ENCODE measurements at regions not wholly inside any gene's neighbourhood (a gene's known extent, or its start where the extent isn't known, plus 50 kb on each side); places are given as distances from the start of the nearest gene placed in this dataset.

GRCh38 chr6:103983011-103983410, 876.7 kb downstream of the HACE1 start:
- no peak for DNase-seq (ENCODE audit: low read depth in 2 of 3, low spot score in 2 of 3)

GRCh38 chr6:103982574-103982973, 877.1 kb downstream of the HACE1 start:
- no peak for DNase-seq (ENCODE audit: low read depth in 2 of 3, low spot score in 2 of 3)

GRCh38 chr6:103979308-103979707, 880.4 kb downstream of the HACE1 start:
- no peak for DNase-seq (ENCODE audit: low read depth in 2 of 3, low spot score in 2 of 3)

DNA sequence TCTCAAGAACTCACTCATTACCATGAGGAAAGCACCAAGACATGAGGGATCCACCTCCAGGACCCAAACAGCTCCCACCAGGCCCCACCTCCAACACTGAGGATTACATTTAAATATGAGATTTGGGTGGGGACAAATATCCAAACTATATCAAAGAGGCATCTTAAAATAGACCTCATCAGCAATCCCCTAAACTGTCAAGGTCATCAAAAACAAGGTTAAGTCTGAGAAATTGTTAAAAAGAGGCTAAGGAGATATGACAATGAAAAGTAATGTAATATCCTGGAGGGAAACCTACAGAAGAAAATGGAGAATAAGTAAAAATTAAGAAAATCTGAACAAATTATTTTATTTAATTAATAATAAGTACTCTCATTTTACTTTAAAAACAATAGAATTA, 922.3 kb downstream of the HACE1 start:
- DNase-seq (ENCODE audit: low read depth in 2 of 3, low spot score in 2 of 3) = no peak

DNA sequence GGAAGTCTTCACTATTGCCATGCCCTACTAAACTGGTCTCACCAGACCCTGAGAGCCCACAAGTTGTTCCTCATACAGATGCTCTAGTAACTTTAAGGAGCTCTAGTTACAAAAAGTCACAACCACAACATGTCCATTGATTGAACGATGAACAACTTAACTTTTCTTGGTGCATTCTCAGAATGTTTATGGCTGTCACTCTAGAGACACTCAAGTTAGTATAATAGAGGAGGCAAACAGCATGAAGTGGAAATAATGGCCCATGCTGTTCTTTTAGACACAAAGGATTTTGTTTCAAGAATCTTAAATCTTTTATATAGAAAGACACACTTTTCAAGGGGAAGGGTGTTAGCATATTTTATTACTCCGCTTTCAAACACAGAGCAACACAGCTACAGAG, 934.4 kb downstream of the HACE1 start:
- DNase-seq (ENCODE audit: low read depth in 2 of 3, low spot score in 2 of 3) = no peak

DNA sequence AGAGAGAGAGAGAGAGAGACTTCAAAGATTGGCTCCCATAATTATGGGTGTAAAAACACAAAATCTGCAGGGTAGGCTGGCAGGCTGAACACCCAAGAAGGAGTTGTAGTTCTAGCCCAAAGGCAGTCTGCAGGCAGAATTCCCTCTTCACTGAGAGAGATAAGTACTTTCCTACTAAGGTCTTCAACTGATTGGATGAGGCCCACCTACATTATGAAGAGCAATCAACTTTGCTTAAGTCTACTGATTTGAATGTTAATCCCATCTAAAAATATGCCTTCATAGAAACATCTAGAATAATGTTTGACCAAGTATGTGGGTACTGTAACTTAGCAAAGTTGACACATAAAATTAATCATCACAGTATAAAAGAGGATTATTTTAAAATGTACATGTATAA, 949.7 kb downstream of the HACE1 start:
- DNase-seq (ENCODE audit: low read depth in 2 of 3, low spot score in 2 of 3) = no peak

DNA sequence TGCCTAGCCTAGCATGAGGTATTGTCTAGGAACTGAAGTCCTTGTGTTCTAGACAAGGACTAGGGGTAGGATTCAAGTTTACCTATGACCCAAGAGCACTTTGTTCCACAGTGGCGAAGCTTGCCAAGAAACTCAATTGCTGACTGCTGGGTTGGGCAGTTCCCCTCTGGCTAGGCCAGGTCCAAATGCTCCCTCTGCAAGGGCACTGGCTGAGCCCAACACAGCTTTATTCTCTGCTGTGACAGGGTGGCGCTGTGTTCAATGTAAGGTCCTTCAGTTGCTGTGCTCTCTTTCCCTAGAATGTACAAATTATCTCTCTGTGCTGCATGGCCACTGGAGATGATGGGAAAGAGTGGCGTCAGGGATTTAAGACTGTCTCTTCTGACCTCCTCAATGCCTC, 950.8 kb downstream of the HACE1 start:
- no peak for DNase-seq (ENCODE audit: low read depth in 2 of 3, low spot score in 2 of 3)

DNA sequence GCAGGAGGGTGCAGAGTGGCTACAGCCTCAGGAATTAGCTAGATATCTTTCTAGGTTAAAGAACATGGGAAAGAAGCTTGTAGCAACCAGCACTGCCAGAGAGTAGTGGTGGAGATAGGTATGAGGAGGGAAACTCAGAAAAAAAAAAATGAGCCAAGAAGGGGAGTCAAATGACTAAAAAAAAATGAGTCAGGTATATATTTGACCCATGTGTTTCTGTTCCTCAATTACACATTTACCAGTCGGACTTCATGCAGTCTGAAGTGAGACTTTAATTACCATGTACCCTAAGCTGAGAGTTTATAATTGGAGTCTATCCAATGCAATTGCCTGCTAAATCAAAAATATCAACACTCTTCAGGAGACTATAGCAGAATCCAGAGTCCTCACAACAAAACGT, 964.6 kb downstream of the HACE1 start:
- DNase-seq (ENCODE audit: low read depth in 2 of 3, low spot score in 2 of 3) = no peak

DNA sequence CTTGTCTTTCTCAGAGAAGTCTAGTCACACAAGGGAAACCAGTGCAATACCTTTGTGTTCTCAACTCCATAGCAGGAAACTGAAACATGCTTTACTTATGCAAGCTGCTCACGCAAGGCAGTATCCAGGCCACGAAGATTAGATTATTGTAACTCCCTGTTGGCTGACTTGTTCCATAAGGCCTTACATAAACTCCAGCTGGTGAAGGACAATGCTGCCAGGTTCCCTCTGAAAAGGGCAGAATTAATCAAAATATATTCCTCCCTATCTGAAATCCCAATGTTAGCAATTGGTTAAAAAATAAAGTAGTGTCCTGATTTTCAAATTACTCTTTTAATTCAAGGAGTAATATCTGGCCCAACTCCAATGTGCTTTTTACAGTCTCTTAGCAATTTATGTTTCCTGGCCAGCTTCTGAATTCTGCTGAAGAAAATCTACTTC, 966.6 kb downstream of the HACE1 start:
- no peak for DNase-seq (ENCODE audit: low read depth in 2 of 3, low spot score in 2 of 3)

- DNase-seq (ENCODE audit: low read depth in 2 of 3, low spot score in 2 of 3) = no peak
Measured at GRCh38 chr6:103886951-103887350, 972.8 kb downstream of the HACE1 start.

- DNase-seq (ENCODE audit: low read depth in 2 of 3, low spot score in 2 of 3) = no peak
Measured at GRCh38 chr6:103885446-103885845, 974.3 kb downstream of the HACE1 start.

- no peak for DNase-seq (ENCODE audit: low read depth in 2 of 3, low spot score in 2 of 3)
Measured at GRCh38 chr6:103879800-103880199, 979.9 kb downstream of the HACE1 start.

DNA sequence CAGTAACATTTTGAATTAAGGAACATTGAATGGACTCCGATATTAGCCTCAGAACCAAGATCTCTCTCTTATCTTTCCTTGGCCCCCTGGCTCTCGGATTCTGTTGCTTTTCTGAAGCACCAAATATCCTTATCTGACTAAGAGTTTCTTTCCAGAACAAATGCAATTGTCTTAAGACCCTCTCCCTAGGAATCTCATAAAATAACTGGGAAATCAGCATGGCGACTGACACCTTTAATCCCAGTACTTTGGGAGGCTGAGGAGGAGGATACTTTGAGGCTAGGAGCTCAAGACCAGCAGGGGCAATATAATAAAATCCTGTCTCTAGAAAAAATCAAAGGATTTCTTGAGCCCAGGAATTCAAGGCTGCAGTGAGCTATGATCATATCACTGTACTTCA, 984.5 kb downstream of the HACE1 start:
- DNase-seq (ENCODE audit: low read depth in 2 of 3, low spot score in 2 of 3) = no peak

- DNase-seq (ENCODE audit: low read depth in 2 of 3, low spot score in 2 of 3) = no peak
Measured at GRCh38 chr6:103874575-103874974, 985.1 kb downstream of the HACE1 start.

GRCh38 chr6:103872678-103873077, 987.0 kb downstream of the HACE1 start:
- no peak for DNase-seq (ENCODE audit: low read depth in 2 of 3, low spot score in 2 of 3)

DNA sequence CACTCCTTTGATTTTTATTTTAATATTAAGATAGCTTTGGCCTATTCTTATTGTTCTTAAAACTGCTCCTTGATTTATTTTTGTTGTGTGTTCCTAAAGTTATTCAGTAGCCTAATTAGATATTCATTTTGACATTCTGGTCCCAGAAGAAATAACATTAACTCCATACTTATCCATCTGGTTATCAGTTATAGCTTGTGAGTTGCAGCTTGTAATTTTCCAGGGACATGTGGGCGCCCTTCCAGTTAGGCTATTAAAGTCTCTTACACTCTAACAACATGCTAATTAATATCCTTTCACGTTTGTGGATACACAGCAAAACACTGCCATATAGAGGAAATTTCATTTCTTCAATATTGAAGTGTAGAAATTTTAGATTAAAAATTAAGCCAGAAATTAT, 987.5 kb downstream of the HACE1 start:
- no peak for DNase-seq (ENCODE audit: low read depth in 2 of 3, low spot score in 2 of 3)

DNA sequence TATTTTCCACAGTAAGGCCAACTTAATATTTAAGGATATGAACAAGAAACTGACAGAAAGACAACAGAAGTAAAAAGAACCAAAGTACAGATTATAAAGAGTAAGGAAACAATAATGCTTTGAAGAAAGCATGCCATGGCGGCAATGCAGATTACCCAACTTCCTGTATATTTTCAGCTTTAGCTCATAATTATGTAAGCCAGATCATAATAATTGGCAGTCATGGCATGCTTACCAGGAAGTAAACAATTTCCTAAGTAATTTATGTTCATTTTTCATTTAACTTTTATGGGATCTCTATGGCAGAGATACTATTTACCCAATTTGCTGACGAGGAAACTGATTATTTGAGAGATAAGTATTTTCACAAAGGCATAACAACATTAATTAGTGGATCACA, 988.7 kb downstream of the HACE1 start:
- no peak for DNase-seq (ENCODE audit: low read depth in 2 of 3, low spot score in 2 of 3)

GRCh38 chr6:103862297-103862696, 997.4 kb downstream of the HACE1 start:
- DNase-seq (ENCODE audit: low read depth in 2 of 3, low spot score in 2 of 3) = no peak

- DNase-seq (ENCODE audit: low read depth in 2 of 3, low spot score in 2 of 3) = no peak
Measured at GRCh38 chr6:103858003-103858402, 1001.7 kb downstream of the HACE1 start.

DNA sequence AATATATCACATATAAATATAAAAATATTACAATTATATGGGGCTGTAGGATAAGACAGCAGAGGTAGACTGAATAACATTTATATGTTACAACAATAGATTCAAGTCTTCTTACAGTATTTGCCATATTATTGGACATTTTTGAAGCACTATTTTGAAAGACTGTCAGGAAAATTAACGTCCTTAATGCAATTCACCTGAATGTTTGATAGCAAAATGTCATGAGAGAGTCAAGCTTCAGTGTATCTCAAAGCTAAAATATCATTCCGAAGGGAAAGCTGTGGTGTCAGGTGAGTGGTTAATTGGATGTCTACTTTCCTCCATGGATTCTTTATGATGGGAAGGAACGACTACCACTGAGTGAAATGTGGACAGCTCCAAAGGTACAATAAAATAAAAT, 1004.0 kb downstream of the HACE1 start:
- no peak for DNase-seq (ENCODE audit: low read depth in 2 of 3, low spot score in 2 of 3)

DNA sequence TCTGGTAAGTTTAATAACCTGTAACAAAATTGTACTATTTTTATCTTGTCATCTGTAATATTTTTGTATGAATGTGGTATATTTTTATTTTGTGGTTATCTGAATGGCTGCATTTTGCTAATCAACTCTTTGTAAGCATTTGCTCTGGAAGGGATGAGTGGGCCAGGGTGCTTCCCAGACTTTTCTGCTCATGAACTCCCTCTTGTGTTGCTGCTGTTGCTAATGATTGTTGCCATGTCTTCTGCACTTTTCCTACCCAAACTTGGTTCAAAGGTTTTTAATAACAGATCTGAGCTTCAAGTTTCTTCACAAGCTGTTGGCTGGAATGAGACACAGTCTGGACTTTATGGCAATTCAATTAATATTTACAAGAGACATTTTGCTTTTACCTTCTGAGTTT, 1005.7 kb downstream of the HACE1 start:
- no peak for DNase-seq (ENCODE audit: low read depth in 2 of 3, low spot score in 2 of 3)

DNA sequence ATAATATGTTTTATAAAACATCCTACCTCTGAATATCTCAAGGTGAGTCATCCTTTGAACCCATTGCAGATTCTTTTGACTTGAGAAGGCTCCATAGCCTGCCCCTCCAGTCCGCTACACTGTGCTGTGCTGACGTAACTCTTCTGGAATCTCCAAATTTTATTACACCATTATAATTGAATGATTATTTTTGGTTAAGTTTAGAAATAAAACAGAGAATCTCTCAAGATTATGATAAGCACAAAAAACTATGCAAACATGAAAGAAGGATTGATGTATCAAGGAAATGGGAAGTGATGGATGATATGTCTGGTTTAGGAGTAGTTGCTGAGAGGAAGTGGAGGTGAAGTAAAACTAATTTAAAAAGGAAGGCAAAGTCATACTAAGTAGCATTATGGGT, 1021.3 kb downstream of the HACE1 start:
- DNase-seq (ENCODE audit: low read depth in 2 of 3, low spot score in 2 of 3) = no peak

GRCh38 chr6:103826209-103826608, 1033.5 kb downstream of the HACE1 start:
- DNase-seq (ENCODE audit: low read depth in 2 of 3, low spot score in 2 of 3) = no peak

GRCh38 chr6:103820148-103820547, 1039.6 kb downstream of the HACE1 start:
- DNase-seq (ENCODE audit: low read depth in 2 of 3, low spot score in 2 of 3) = no peak

Data from activated CD8-positive, alpha-beta memory T cell treated with anti-CD3 and anti-CD28 coated beads for 48 hours (primary cell).